ENCODE measurements at regions not wholly inside any gene's neighbourhood (a gene's known extent, or its start where the extent isn't known, plus 50 kb on each side); places are given as distances from the start of the nearest gene placed in this dataset.
"Not testable (repeated sequence)": the region's sequence is repeated elsewhere in the genome, so short reads cannot be mapped to it uniquely, and the experiment has no call there.

- no peaks in the 10 kb centered on the region for H3K4me1 ChIP-seq
- H3K4me2 ChIP-seq, result no peak overlapping the region
- WGBS (ENCODE audit: missing lambda C conversion rate), result 2% methylated on average over 4 of the region's 4 CpGs
- H3K9me3 ChIP-seq, result no peaks in the 10 kb centered on the region
- no peak overlapping the region for H3K4me3 ChIP-seq
- H3K27ac ChIP-seq, result no peak overlapping the region
- peak in 1 of 2 experiments; percentile 6 for DNase-seq (ENCODE audit: low read depth in 1 of 2, low spot score in 1 of 2)
- ATAC-seq, result no peak
- ChIA-PET CTCF (interaction anchor here (1.1 to 2.1 kb wide), 2 partner anchors 16 to 106 kb away, joined by 4 to 6 read pairs; no protein-coding TSS in a partner anchor), POLR2A (no interaction called here)
- no peak for TF ChIP-seq JUNB (IDR thresholded peaks at IDR 0.05)
- TF ChIP-seq RAD21 (conservative IDR thresholded peaks at IDR 0.05 in 1 of 2, IDR thresholded peaks at IDR 0.05 in 1 of 2), result peak in 1 of 2 experiments; percentile 24; a peak in 1 of 5 replicates
- FAIRE-seq, result no peak
These were observed 69.6 kb upstream of the CXorf66 start for GRCh38 chrX:140034916-140035315.

DNA sequence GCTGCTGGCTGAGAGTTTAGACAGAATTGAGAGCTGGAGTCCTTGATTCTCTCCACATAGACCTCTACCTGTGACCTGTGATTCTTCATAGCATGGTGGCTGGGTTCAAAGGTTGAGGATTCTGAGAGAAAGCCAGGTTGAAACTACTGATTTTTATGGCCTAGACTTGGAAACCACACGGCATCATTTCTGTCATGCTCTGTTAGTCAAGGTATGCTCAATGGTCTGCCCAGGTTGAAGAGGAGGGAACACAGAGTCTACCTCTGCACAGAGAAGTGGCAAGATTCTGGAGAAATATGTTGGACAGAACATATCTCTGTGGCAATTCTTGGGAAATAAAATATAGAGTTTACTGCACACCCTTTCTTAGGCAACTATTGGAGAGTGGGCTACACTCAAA is 57.2 kb upstream of the CXorf66 start:
- H3K4me3 ChIP-seq, result no peak overlapping the region
- no peaks in the 10 kb centered on the region for H3K4me1 ChIP-seq
- H3K27ac ChIP-seq, result no peak overlapping the region
- ATAC-seq, result no peak
- CTCF ChIA-PET, result no interaction called here
- no peaks in the 10 kb centered on the region for H3K9me3 ChIP-seq
- no peak for TF ChIP-seq FOSB (CRISPR knock-in tag; IDR thresholded peaks at IDR 0.05)
- no peak for TF ChIP-seq HDAC2 (IDR thresholded peaks at IDR 0.05)
- no peak for TF ChIP-seq ZSCAN20 (CRISPR knock-in tag; IDR thresholded peaks at IDR 0.05)
- no peak for TF ChIP-seq CBX2 (IDR thresholded peaks at IDR 0.05; ENCODE audit: borderline replicate concordance, low read depth)
- no peak for TF ChIP-seq EHMT2 (IDR thresholded peaks at IDR 0.05; ENCODE audit: low read depth)
- no peak for TF ChIP-seq RFX5 (IDR thresholded peaks at IDR 0.05)
- no peak for TF ChIP-seq KDM5A (IDR thresholded peaks at IDR 0.05)
- no peak for TF ChIP-seq HES2 (IDR thresholded peaks at IDR 0.05)
- TF ChIP-seq CHD2 (IDR thresholded peaks at IDR 0.05; ENCODE audit: low read length, partially characterized antibody), result no peak
- no peak for TF ChIP-seq MAFK (IDR thresholded peaks at IDR 0.05; ENCODE audit: partially characterized antibody)
- TF ChIP-seq SREBF2 (IDR thresholded peaks at IDR 0.05), result no peak
- TF ChIP-seq SMC3 (IDR thresholded peaks at IDR 0.05), result no peak
- no peak for TF ChIP-seq REST (IDR thresholded peaks at IDR 0.05)
- TF ChIP-seq RAD21 (conservative IDR thresholded peaks at IDR 0.05 in 1 of 2, IDR thresholded peaks at IDR 0.05 in 1 of 2), result no peak
- TF ChIP-seq HEYL (CRISPR knock-in tag; IDR thresholded peaks at IDR 0.05), result no peak
- no peak for TF ChIP-seq ZC3H11A (IDR thresholded peaks at IDR 0.05)
- TF ChIP-seq NR3C1 (IDR thresholded peaks at IDR 0.05), result no peak
- TF ChIP-seq, protein P1, sequence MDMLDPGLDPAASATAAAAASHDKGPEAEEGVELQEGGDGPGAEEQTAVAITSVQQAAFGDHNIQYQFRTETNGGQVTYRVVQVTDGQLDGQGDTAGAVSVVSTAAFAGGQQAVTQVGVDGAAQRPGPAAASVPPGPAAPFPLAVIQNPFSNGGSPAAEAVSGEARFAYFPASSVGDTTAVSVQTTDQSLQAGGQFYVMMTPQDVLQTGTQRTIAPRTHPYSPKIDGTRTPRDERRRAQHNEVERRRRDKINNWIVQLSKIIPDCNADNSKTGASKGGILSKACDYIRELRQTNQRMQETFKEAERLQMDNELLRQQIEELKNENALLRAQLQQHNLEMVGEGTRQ (IDR thresholded peaks at IDR 0.05), result no peak
- no peak for TF ChIP-seq JUN (IDR thresholded peaks at IDR 0.05)
- WGBS (ENCODE audit: missing lambda C conversion rate), result 0% methylated on average over 1 of the region's 1 CpG
- H3K4me2 ChIP-seq, result no peak overlapping the region
- FAIRE-seq, result no peak
- no peak for DNase-seq (ENCODE audit: low read depth in 1 of 2, low spot score in 1 of 2)
- POLR2A ChIA-PET, result no interaction called here

DNA sequence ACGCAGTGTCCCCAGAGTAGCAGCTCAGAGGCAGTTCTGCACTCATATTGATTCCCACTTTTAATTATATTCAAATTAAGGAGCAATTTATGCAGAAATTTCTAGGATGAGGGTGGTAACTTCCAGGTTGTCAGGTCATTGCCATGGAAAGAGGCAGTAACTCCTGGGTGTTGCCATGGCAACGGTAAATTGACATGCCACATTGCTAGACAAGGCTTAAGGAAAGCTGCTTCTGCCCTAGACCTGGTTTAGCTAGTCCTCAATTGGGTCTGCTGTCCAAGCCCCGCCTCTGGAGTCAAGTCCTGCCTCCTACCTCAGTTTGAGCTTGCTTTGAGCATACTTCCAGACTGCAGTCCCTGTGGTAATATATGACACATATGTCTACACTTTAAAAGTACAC is 53.8 kb upstream of the CXorf66 start:
- DNase-seq (ENCODE audit: low read depth in 1 of 2, low spot score in 1 of 2); H3K4me2 ChIP-seq; H3K27ac ChIP-seq; POLR2A ChIA-PET; H3K4me3 ChIP-seq; ATAC-seq; FAIRE-seq; H3K9me3 ChIP-seq; CTCF ChIA-PET; H3K4me1 ChIP-seq: not testable (repeated sequence)
- no CpG with 5 or more reads among the region's 3 CpGs for WGBS (ENCODE audit: missing lambda C conversion rate)

Small RNAs in the stretch of these regions (small RNA-seq; reads per million reads assigned to genes)
- gene RN7SL727P, result 0 reads per million in 6 experiments

Measured in A549 (cell line).